HG02588 (cell line): ENCODE measurements at regions not wholly inside any gene's neighbourhood (a gene's known extent, or its start where the extent isn't known, plus 50 kb on each side); places are given as distances from the start of the nearest gene placed in this dataset.

Experiments used
- ATAC-seq: cut with Tn5 transposase; IDR thresholded peaks from one replicate; pipeline ENCODE4 v1.9.1; 2021; ENCODE audit warnings: mild to moderate bottlenecking, moderate library complexity; ENCODE audit not compliant: unreplicated experiment

- no peak for ATAC-seq
Measured at GRCh38 chr15:39108021-39108420, 472.9 kb upstream of the THBS1 start.

GRCh38 chr15:39110336-39110735 is 470.5 kb upstream of the THBS1 start:
- ATAC-seq: no peak

- ATAC-seq: no peak
Measured at GRCh38 chr15:39110746-39111145, 470.1 kb upstream of the THBS1 start.

GRCh38 chr15:39113741-39114140 is 467.1 kb upstream of the THBS1 start:
- no peak for ATAC-seq

- ATAC-seq: no peak
Measured at GRCh38 chr15:39114690-39115378, 466.0 kb upstream of the THBS1 start.

GRCh38 chr15:39115379-39116057 is 465.4 kb upstream of the THBS1 start:
- ATAC-seq: no peak

GRCh38 chr15:39118510-39118909 is 462.4 kb upstream of the THBS1 start:
- ATAC-seq: no peak

GRCh38 chr15:39124155-39124552 is 456.7 kb upstream of the THBS1 start:
- ATAC-seq: no peak

GRCh38 chr15:39124553-39125171 is 456.2 kb upstream of the THBS1 start:
- ATAC-seq: no peak

- no peak for ATAC-seq
Measured at GRCh38 chr15:39125226-39125625, 455.7 kb upstream of the THBS1 start.

- no peak for ATAC-seq
Measured at GRCh38 chr15:39125904-39126303, 455.0 kb upstream of the THBS1 start.

GRCh38 chr15:39127151-39127790 is 453.6 kb upstream of the THBS1 start:
- ATAC-seq: no peak

GRCh38 chr15:39127925-39128617 is 452.8 kb upstream of the THBS1 start:
- ATAC-seq: no peak

GRCh38 chr15:39128746-39129145 is 452.1 kb upstream of the THBS1 start:
- ATAC-seq: no peak

- ATAC-seq: no peak
Measured at GRCh38 chr15:39130556-39131379, 450.1 kb upstream of the THBS1 start.

GRCh38 chr15:39131609-39132008 is 449.3 kb upstream of the THBS1 start:
- no peak for ATAC-seq

GRCh38 chr15:39132070-39132469 is 448.8 kb upstream of the THBS1 start:
- ATAC-seq: no peak

GRCh38 chr15:39132954-39133600 is 447.8 kb upstream of the THBS1 start:
- ATAC-seq: no peak

- no peak for ATAC-seq
Measured at GRCh38 chr15:39134282-39134681, 446.6 kb upstream of the THBS1 start.

GRCh38 chr15:39135989-39136388 is 444.9 kb upstream of the THBS1 start:
- no peak for ATAC-seq
